ENCODE measurements at regions not wholly inside any gene's neighbourhood (a gene's known extent, or its start where the extent isn't known, plus 50 kb on each side); places are given as distances from the start of the nearest gene placed in this dataset.
"Not testable (repeated sequence)": the region's sequence is repeated elsewhere in the genome, so short reads cannot be mapped to it uniquely, and the experiment has no call there.

- H3K36me3 ChIP-seq (ENCODE audit: control insufficient read depth in 2 of 2, insufficient read depth in 2 of 2, low read length in 1 of 2); H3K9ac ChIP-seq (ENCODE audit: control insufficient read depth, insufficient read depth, low read length); in situ Hi-C loops (cut with MboI); H3K9me3 ChIP-seq (replicated peaks; ENCODE audit: control insufficient read depth, insufficient read depth, low read length); H3K79me2 ChIP-seq (ENCODE audit: control insufficient read depth, insufficient read depth, low read length); H3K4me2 ChIP-seq (ENCODE audit: control insufficient read depth, insufficient read depth); BruUV-seq (replicated peaks); RAD21 ChIA-PET (ENCODE audit: unreplicated experiment); DNase-seq (ENCODE audit: low read depth, low spot score); H3K27ac ChIP-seq (ENCODE audit: control insufficient read depth, insufficient read depth); H3K27me3 ChIP-seq (replicated peaks in 1 of 2; ENCODE audit: control insufficient read depth in 2 of 2, insufficient read depth in 2 of 2, low read length in 1 of 2); H4K20me1 ChIP-seq (ENCODE audit: control insufficient read depth, insufficient read depth); H3K4me3 ChIP-seq; intact Hi-C loops (cut with micrococcal nuclease; ENCODE audit: unreplicated experiment); FAIRE-seq; ATAC-seq; CTCF ChIA-PET; H2AFZ ChIP-seq (ENCODE audit: control insufficient read depth, low read depth, low read length); H3K4me1 ChIP-seq (ENCODE audit: control insufficient read depth, insufficient read depth, low read length); SMC1A ChIA-PET (ENCODE audit: uncharacterized antibody, unreplicated experiment); POLR2A ChIA-PET: not testable (repeated sequence)
- WGBS (ENCODE audit: insufficient coverage, insufficient replicate concordance, low lambda C conversion rate, missing lambda C conversion rate), result 80% methylated on average over 3 of the region's 3 CpGs
Observed at GRCh38 chr4:10213481-10213880, 96.9 kb upstream of the WDR1 start.

GRCh38 chr4:10212901-10213300, 96.3 kb upstream of the WDR1 start:
- CTCF ChIA-PET, result no interaction called here

More at GRCh38 chr4:10212901-10213300, 96.3 kb upstream of the WDR1 start:
- Histone ChIP-seq H3K36me3 (ENCODE audit: control insufficient read depth in 2 of 2, insufficient read depth in 2 of 2, low read length in 1 of 2) (no peaks in the 10 kb centered on the region), H3K4me3 (no peak overlapping the region), H3K27me3 (replicated peaks in 1 of 2; ENCODE audit: control insufficient read depth in 2 of 2, insufficient read depth in 2 of 2, low read length in 1 of 2) (no peaks in the 10 kb centered on the region), H3K4me2 (ENCODE audit: control insufficient read depth, insufficient read depth) (no peak overlapping the region), H4K20me1 (ENCODE audit: control insufficient read depth, insufficient read depth) (no peaks in the 10 kb centered on the region), H2AFZ (ENCODE audit: control insufficient read depth, low read depth, low read length) (no peak overlapping the region), H3K27ac (ENCODE audit: control insufficient read depth, insufficient read depth) (no peak overlapping the region), H3K4me1 (ENCODE audit: control insufficient read depth, insufficient read depth, low read length) (no peaks in the 10 kb centered on the region), H3K9ac (ENCODE audit: control insufficient read depth, insufficient read depth, low read length) (no peak overlapping the region), H3K79me2 (ENCODE audit: control insufficient read depth, insufficient read depth, low read length) (no peaks in the 10 kb centered on the region), H3K9me3 (replicated peaks; ENCODE audit: control insufficient read depth, insufficient read depth, low read length) (no peaks in the 10 kb centered on the region)
- ChIA-PET POLR2A (no interaction called here), SMC1A (ENCODE audit: uncharacterized antibody, unreplicated experiment) (no interaction called here), RAD21 (ENCODE audit: unreplicated experiment) (no interaction called here)
- intact Hi-C loops (cut with micrococcal nuclease; ENCODE audit: unreplicated experiment) (no loop called here), in situ Hi-C loops (cut with MboI) (no loop called here)
- DNase-seq (ENCODE audit: low read depth, low spot score) (no peak), ATAC-seq (no peak), FAIRE-seq (no peak)
- WGBS (ENCODE audit: insufficient coverage, insufficient replicate concordance, low lambda C conversion rate, missing lambda C conversion rate), result 0% methylated on average over 3 of the region's 3 CpGs
- BruUV-seq (replicated peaks), result no TSS peak
- TF ChIP-seq CBX3 (IDR thresholded peaks at IDR 0.05; ENCODE audit: borderline replicate concordance, low read depth) (no peak), SP1 (IDR thresholded peaks at IDR 0.05; ENCODE audit: low read depth, low read length) (no peak), PBX3 (IDR thresholded peaks at IDR 0.05; ENCODE audit: insufficient replicate concordance, low read depth, low read length) (no peak), CEBPB (IDR thresholded peaks at IDR 0.05; ENCODE audit: borderline replicate concordance in 1 of 2, low read depth in 2 of 2, low read length in 2 of 2) (no peak), SREBF1 (IDR thresholded peaks at IDR 0.05; ENCODE audit: low read length) (no peak), NKRF (conservative IDR thresholded peaks at IDR 0.05) (no peak), BCL11A (IDR thresholded peaks at IDR 0.05; ENCODE audit: low read depth, low read length) (no peak), NFIC (IDR thresholded peaks at IDR 0.05; ENCODE audit: low read depth, low read length) (no peak), HCFC1 (IDR thresholded peaks at IDR 0.05; ENCODE audit: low read length) (no peak), ZZZ3 (IDR thresholded peaks at IDR 0.05; ENCODE audit: control insufficient read depth, insufficient read length, low read depth) (no peak), BMI1 (IDR thresholded peaks at IDR 0.05; ENCODE audit: borderline replicate concordance) (no peak), SMC3 (IDR thresholded peaks at IDR 0.05; ENCODE audit: borderline replicate concordance, low read length) (no peak), CTCF (IDR thresholded peaks at IDR 0.05 in 2 of 3, conservative IDR thresholded peaks at IDR 0.05 in 1 of 3; ENCODE audit: control insufficient read depth in 2 of 3, extremely low read depth in 1 of 3, insufficient read depth in 1 of 3, low read depth in 3 of 3, low read length in 3 of 3) (no peak)
